GM12878 (cell line): ENCODE measurements at regions not wholly inside any gene's neighbourhood (a gene's known extent, or its start where the extent isn't known, plus 50 kb on each side); places are given as distances from the start of the nearest gene placed in this dataset.

Experiments
- ATAC-seq: fragments of 200-7000 bp; cut with Tn5 transposase; 3 replicates; pipeline ENCODE4 v1.9.1; 2020; ENCODE audit warnings: mild to moderate bottlenecking, moderate library complexity
- BruUV-seq: library from RNA; stranded (reverse); fragments of 400-500 nt; replicated peaks from 2 replicates; lab custom pipeline; 2021; lab: Mats Ljungman, UMichigan
- CTCF ChIA-PET: fragments of 300-600 bp; sonication (Branson Sonifier 250); formaldehyde crosslinking; extraction: SDS; loops from one replicate; lab custom pipeline; 2021; ENCODE audit warnings: inconsistent platforms; lab: Yijun Ruan, JAX
- POLR2A ChIA-PET: fragments of 350-600 bp; formaldehyde crosslinking; extraction: SDS; loops from one replicate; lab custom pipeline; 2021; ENCODE audit warnings: inconsistent platforms; lab: Charles Lee
- RAD21 ChIA-PET: fragments of 300-600 bp; sonication (Branson Sonifier 250); formaldehyde crosslinking; loops from one replicate; lab custom pipeline; 2023; ENCODE audit warnings: antibody characterized with exemption; ENCODE audit not compliant: unreplicated experiment; lab: Charles Lee
- SMC1A ChIA-PET: fragments of 300-600 bp; sonication (Branson Sonifier 250); formaldehyde crosslinking; loops from one replicate; lab custom pipeline; 2023; ENCODE audit not compliant: unreplicated experiment, uncharacterized antibody; lab: Charles Lee
- DNase-seq: peaks from one replicate; pipeline ENCODE4 v3.0.0-alpha.2; 2011; ENCODE audit warnings: low read depth, low spot score
- FAIRE-seq: peaks from 3 replicates; lab custom pipeline; 2011; peaks lifted over from hg19 to GRCh38; lab: Jason Lieb, UNC
- H2AFZ ChIP-seq: 2 replicates; pipeline ENCODE4 v1.6.0; 2011; ENCODE audit warnings: low read depth, low read length, control low read depth; ENCODE audit not compliant: control insufficient read depth
- H3K27ac ChIP-seq: 2 replicates; pipeline ENCODE4 v1.5.1; 2011; ENCODE audit warnings: control low read depth; ENCODE audit not compliant: control insufficient read depth, insufficient read depth
- H3K27me3 ChIP-seq, 2 experiments: replicated peaks in 1 of 2; 2 replicates each; pipeline versions ENCODE4 v1.6.0 to v1.6.1; 2011; ENCODE audit warnings: low read length in 1 of 2; ENCODE audit not compliant: control insufficient read depth in 2 of 2, insufficient read depth in 2 of 2
- H3K36me3 ChIP-seq, 2 experiments: 2 replicates each; pipeline ENCODE4 v1.5.1; 2011; ENCODE audit warnings: low read length in 1 of 2; ENCODE audit not compliant: control insufficient read depth in 2 of 2, insufficient read depth in 2 of 2
- H3K4me1 ChIP-seq: 2 replicates; pipeline ENCODE4 v1.6.1; 2011; ENCODE audit warnings: mild to moderate bottlenecking, low read length, moderate library complexity, mixed read lengths; ENCODE audit not compliant: control insufficient read depth, insufficient read depth
- H3K4me2 ChIP-seq: 2 replicates; pipeline ENCODE4 v1.6.0; 2011; ENCODE audit warnings: control low read depth; ENCODE audit not compliant: control insufficient read depth, insufficient read depth
- H3K4me3 ChIP-seq: fragments of 200-600 bp; sonication (generic); 2 replicates; pipeline ENCODE4 v1.5.1; 2016
- H3K79me2 ChIP-seq: 2 replicates; pipeline ENCODE4 v1.6.0; 2011; ENCODE audit warnings: low read length; ENCODE audit not compliant: control insufficient read depth, insufficient read depth
- H3K9ac ChIP-seq: 2 replicates; pipeline ENCODE4 v1.8.0; 2011; ENCODE audit warnings: low read length, control low read depth, mixed read lengths; ENCODE audit not compliant: control insufficient read depth, insufficient read depth
- H3K9me3 ChIP-seq: replicated peaks from 3 replicates; pipeline ENCODE4 v1.5.1; 2011; ENCODE audit warnings: mild to moderate bottlenecking, low read length; ENCODE audit not compliant: control insufficient read depth, insufficient read depth
- H4K20me1 ChIP-seq: 2 replicates; pipeline ENCODE4 v1.6.0; 2011; ENCODE audit not compliant: control insufficient read depth, insufficient read depth
- ATF7 ChIP-seq: fragments of 450-650 bp; IDR thresholded peaks from 2 replicates; pipeline ENCODE4 v1.6.1; 2016; ENCODE audit warnings: low read depth, mild to moderate bottlenecking
- CEBPB ChIP-seq, 2 experiments: fragments of 150-350 bp in 1 of 2; IDR thresholded peaks; 2 replicates each; pipeline ENCODE4 v1.6.1; 2012 to 2014; ENCODE audit warnings: low read depth in 2 of 2, low read length in 2 of 2, borderline replicate concordance in 1 of 2, inconsistent platforms in 1 of 2
- CHD2 ChIP-seq: IDR thresholded peaks from 2 replicates; pipeline ENCODE4 v1.6.1; 2011; ENCODE audit warnings: low read depth, low read length, improper control_type of control experiment, borderline replicate concordance
- EED ChIP-seq: sonication (generic); IDR thresholded peaks from 2 replicates; pipeline ENCODE4 v1.6.1; 2016; ENCODE audit warnings: antibody characterized with exemption, low read depth
- EGR1 ChIP-seq, 2 experiments: IDR thresholded peaks; 1 replicate in 1 of 2; 2 replicates in 1 of 2; pipeline ENCODE4 v1.6.1; 2011 to 2012; ENCODE audit warnings: low read depth in 2 of 2, low read length in 2 of 2, borderline replicate concordance in 1 of 2, mild to moderate bottlenecking in 1 of 2, moderate library complexity in 1 of 2
- FOXK2 ChIP-seq: fragments of 450-650 bp; IDR thresholded peaks from 2 replicates; pipeline ENCODE4 v1.6.1; 2017; ENCODE audit warnings: mild to moderate bottlenecking, moderate library complexity
- NFYA ChIP-seq: IDR thresholded peaks from 2 replicates; pipeline ENCODE4 v1.6.1; 2011; ENCODE audit warnings: low read depth, mild to moderate bottlenecking, low read length, improper control_type of control experiment, borderline replicate concordance
- POU2F2 ChIP-seq: IDR thresholded peaks from 3 replicates; pipeline ENCODE4 v1.6.1; 2011; ENCODE audit warnings: low read depth, mild to moderate bottlenecking, low read length, borderline replicate concordance
- RAD51 ChIP-seq: fragments of 450-650 bp; IDR thresholded peaks from 2 replicates; pipeline ENCODE4 v1.6.1; 2016; ENCODE audit warnings: moderate library complexity, mild to moderate bottlenecking, inconsistent platforms
- SPI1 ChIP-seq: IDR thresholded peaks from 2 replicates; pipeline ENCODE4 v1.6.1; 2011; ENCODE audit warnings: low read depth, mild to moderate bottlenecking, low read length, moderate library complexity, borderline replicate concordance; ENCODE audit not compliant: insufficient read depth
- SREBF1 ChIP-seq: IDR thresholded peaks from 2 replicates; pipeline ENCODE4 v1.6.1; 2012; ENCODE audit warnings: mild to moderate bottlenecking, low read length
- STAT3 ChIP-seq: IDR thresholded peaks from 2 replicates; pipeline ENCODE4 v1.6.1; 2011; ENCODE audit warnings: low read depth, low read length, improper control_type of control experiment
- TCF3 ChIP-seq: IDR thresholded peaks from 2 replicates; pipeline ENCODE4 v1.6.1; 2012; ENCODE audit warnings: low read depth, mild to moderate bottlenecking, low read length, borderline replicate concordance; ENCODE audit not compliant: insufficient read depth
- WGBS: methylation state at CpG from one replicate; pipeline ENCODE4 v1.1.6; 2016; ENCODE audit warnings: low lambda C conversion rate; ENCODE audit not compliant: insufficient replicate concordance, insufficient coverage; ENCODE audit errors: missing lambda C conversion rate; 5-methylcytosine and 5-hydroxymethylcytosine counted together
- in situ Hi-C: fragments of 300-500 bp; cut with MboI; formaldehyde crosslinking; loops from 9 replicates; pipeline ENCODE4 v1.14.3; 2018; ENCODE audit warnings: mixed read lengths
- intact Hi-C: fragments of 100-400 bp; cut with micrococcal nuclease; formaldehyde crosslinking; loops from one replicate; pipeline ENCODE4 v1.14.2; 2022; ENCODE audit not compliant: unreplicated experiment
- TF ChIP-seq, protein P1 (sequence below): fragments of 450-650 bp; IDR thresholded peaks from 2 replicates; pipeline ENCODE4 v1.6.1; 2016; ENCODE audit warnings: mild to moderate bottlenecking, moderate library complexity, borderline replicate concordance
- TF ChIP-seq, protein P2 (sequence below): fragments of 450-650 bp; IDR thresholded peaks from 2 replicates; pipeline ENCODE4 v1.6.1; 2018; ENCODE audit warnings: mild to moderate bottlenecking, low read depth, moderate library complexity; ENCODE audit not compliant: partially characterized antibody

DNA sequence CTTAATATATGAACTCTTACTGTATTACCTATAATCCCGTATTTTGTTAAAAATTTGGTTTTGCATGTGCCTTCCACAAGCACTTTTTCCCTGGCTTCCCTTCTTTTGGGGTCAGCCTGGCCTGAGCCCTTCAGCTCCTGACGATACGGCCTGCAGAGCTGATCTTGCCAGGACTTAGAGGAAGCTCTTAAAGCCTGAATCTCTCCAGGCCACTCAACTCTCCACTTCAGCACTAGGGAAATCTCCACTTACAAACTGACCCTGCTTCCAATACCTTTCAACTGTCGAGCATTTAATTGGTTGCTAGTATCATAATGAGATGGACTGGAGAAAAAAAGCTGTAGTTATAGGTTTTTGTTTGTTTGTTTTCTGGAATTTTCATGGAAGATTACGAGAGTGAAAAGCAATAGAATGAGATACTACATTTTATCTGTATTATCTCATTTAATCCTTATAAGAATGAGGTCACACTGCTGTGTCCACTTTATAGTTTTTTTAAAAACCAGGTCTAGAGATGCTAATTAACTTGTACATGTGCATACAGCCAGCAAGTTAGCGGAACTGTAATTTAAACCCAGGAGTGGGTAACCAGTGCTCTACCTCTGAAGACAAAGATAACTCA lies 54.8 kb downstream of the ZBTB38 start:
- peaks cover 7% of the 10 kb centered on the region for H3K4me1 ChIP-seq
- FAIRE-seq (no peak), DNase-seq (no peak), ATAC-seq (no peak)
- no TSS peak for BruUV-seq
- ChIA-PET RAD21 (interaction anchor here (0.8 to 4.8 kb wide), 7 partner anchors 10 to 62 kb away, joined by 3 to 19 read pairs (median 6); no protein-coding TSS in a partner anchor), CTCF (interaction anchor here (1.0 to 3.6 kb wide), 13 partner anchors 9 to 111 kb away, joined by 3 to 34 read pairs (median 8); no protein-coding TSS in a partner anchor), SMC1A (interaction anchor here (1.0 to 8.5 kb wide), 10 partner anchors 10 to 62 kb away, joined by 3 to 62 read pairs (median 22); no protein-coding TSS in a partner anchor), POLR2A (interaction anchor here (0.5 to 2.3 kb wide), 3 partner anchors 11 to 50 kb away, joined by 3 to 11 read pairs (median 3); no protein-coding TSS in a partner anchor)
- H2AFZ ChIP-seq, result no peak overlapping the region
- no peak overlapping the region for H3K4me3 ChIP-seq
- H3K27ac ChIP-seq, result no peak overlapping the region
- H3K9ac ChIP-seq, result no peak overlapping the region
- 91% methylated on average over 6 of the region's 6 CpGs for WGBS
- H3K4me2 ChIP-seq, result no peak overlapping the region
- peaks cover 64% of the 10 kb centered on the region for H3K79me2 ChIP-seq
- peaks cover 19 to 44% of the 10 kb centered on the region in 2 experiments for H3K36me3 ChIP-seq
- in situ Hi-C loops (no loop called here), intact Hi-C loops (no loop called here)
- H3K9me3 ChIP-seq, result no peaks in the 10 kb centered on the region; the same call in 2 of the 3 replicates
- peaks cover 3% of the 10 kb centered on the region; the same call in 1 of the 2 replicates for H4K20me1 ChIP-seq
- TF ChIP-seq ATF7, result no peak
- TF ChIP-seq CEBPB (IDR thresholded peaks at IDR 0.05; ENCODE audit: borderline replicate concordance in 1 of 2, low read depth in 2 of 2, low read length in 2 of 2), result no peak
- TF ChIP-seq EGR1 (IDR thresholded peaks at IDR 0.05; ENCODE audit: borderline replicate concordance in 1 of 2, low read depth in 2 of 2, low read length in 2 of 2), result no peak
- TF ChIP-seq TCF3, result no peak
- TF ChIP-seq SREBF1, result no peak
- no peak for TF ChIP-seq RAD51
- no peak for TF ChIP-seq NFYA
- TF ChIP-seq CHD2, result no peak
- no peak for TF ChIP-seq POU2F2
- no peak for TF ChIP-seq STAT3
- no peak for TF ChIP-seq EED
- TF ChIP-seq FOXK2, result no peak
- TF ChIP-seq, protein P1, sequence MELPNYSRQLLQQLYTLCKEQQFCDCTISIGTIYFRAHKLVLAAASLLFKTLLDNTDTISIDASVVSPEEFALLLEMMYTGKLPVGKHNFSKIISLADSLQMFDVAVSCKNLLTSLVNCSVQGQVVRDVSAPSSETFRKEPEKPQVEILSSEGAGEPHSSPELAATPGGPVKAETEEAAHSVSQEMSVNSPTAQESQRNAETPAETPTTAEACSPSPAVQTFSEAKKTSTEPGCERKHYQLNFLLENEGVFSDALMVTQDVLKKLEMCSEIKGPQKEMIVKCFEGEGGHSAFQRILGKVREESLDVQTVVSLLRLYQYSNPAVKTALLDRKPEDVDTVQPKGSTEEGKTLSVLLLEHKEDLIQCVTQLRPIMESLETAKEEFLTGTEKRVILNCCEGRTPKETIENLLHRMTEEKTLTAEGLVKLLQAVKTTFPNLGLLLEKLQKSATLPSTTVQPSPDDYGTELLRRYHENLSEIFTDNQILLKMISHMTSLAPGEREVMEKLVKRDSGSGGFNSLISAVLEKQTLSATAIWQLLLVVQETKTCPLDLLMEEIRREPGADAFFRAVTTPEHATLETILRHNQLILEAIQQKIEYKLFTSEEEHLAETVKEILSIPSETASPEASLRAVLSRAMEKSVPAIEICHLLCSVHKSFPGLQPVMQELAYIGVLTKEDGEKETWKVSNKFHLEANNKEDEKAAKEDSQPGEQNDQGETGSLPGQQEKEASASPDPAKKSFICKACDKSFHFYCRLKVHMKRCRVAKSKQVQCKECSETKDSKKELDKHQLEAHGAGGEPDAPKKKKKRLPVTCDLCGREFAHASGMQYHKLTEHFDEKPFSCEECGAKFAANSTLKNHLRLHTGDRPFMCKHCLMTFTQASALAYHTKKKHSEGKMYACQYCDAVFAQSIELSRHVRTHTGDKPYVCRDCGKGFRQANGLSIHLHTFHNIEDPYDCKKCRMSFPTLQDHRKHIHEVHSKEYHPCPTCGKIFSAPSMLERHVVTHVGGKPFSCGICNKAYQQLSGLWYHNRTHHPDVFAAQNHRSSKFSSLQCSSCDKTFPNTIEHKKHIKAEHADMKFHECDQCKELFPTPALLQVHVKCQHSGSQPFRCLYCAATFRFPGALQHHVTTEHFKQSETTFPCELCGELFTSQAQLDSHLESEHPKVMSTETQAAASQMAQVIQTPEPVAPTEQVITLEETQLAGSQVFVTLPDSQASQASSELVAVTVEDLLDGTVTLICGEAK, result no peak
- TF ChIP-seq, protein P2, sequence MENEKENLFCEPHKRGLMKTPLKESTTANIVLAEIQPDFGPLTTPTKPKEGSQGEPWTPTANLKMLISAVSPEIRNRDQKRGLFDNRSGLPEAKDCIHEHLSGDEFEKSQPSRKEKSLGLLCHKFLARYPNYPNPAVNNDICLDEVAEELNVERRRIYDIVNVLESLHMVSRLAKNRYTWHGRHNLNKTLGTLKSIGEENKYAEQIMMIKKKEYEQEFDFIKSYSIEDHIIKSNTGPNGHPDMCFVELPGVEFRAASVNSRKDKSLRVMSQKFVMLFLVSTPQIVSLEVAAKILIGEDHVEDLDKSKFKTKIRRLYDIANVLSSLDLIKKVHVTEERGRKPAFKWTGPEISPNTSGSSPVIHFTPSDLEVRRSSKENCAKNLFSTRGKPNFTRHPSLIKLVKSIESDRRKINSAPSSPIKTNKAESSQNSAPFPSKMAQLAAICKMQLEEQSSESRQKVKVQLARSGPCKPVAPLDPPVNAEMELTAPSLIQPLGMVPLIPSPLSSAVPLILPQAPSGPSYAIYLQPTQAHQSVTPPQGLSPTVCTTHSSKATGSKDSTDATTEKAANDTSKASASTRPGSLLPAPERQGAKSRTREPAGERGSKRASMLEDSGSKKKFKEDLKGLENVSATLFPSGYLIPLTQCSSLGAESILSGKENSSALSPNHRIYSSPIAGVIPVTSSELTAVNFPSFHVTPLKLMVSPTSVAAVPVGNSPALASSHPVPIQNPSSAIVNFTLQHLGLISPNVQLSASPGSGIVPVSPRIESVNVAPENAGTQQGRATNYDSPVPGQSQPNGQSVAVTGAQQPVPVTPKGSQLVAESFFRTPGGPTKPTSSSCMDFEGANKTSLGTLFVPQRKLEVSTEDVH, result no peak
- TF ChIP-seq SPI1, result no peak
- TF ChIP-seq, all 136 proteins: peak for 0
- H3K27me3 ChIP-seq, result no peaks in the 10 kb centered on the region
